MG63 (cell line): ENCODE measurements at regions not wholly inside any gene's neighbourhood (a gene's known extent, or its start where the extent isn't known, plus 50 kb on each side); places are given as distances from the start of the nearest gene placed in this dataset.

Experiments
- DNase-seq: peaks from one replicate; pipeline ENCODE4 v3.0.0-alpha.2; 2020
- H3K27me3 ChIP-seq: fragments of 250-450 bp; sonication (Bioruptor Pico); 2 replicates; pipeline ENCODE4 v1.5.1; 2020; ENCODE audit warnings: mild to moderate bottlenecking, moderate library complexity
- H3K36me3 ChIP-seq: fragments of 250-450 bp; sonication (Bioruptor Pico); 2 replicates; pipeline ENCODE4 v1.5.1; 2020; ENCODE audit warnings: mild to moderate bottlenecking, moderate library complexity
- H3K4me3 ChIP-seq: fragments of 250-450 bp; sonication (Bioruptor Pico); 2 replicates; pipeline ENCODE4 v1.5.1; 2020; ENCODE audit warnings: mild to moderate bottlenecking, moderate library complexity
- H3K9me3 ChIP-seq: fragments of 250-450 bp; sonication (Bioruptor Pico); 2 replicates; pipeline ENCODE4 v1.5.1; 2020; ENCODE audit warnings: mild to moderate bottlenecking, moderate library complexity

DNA sequence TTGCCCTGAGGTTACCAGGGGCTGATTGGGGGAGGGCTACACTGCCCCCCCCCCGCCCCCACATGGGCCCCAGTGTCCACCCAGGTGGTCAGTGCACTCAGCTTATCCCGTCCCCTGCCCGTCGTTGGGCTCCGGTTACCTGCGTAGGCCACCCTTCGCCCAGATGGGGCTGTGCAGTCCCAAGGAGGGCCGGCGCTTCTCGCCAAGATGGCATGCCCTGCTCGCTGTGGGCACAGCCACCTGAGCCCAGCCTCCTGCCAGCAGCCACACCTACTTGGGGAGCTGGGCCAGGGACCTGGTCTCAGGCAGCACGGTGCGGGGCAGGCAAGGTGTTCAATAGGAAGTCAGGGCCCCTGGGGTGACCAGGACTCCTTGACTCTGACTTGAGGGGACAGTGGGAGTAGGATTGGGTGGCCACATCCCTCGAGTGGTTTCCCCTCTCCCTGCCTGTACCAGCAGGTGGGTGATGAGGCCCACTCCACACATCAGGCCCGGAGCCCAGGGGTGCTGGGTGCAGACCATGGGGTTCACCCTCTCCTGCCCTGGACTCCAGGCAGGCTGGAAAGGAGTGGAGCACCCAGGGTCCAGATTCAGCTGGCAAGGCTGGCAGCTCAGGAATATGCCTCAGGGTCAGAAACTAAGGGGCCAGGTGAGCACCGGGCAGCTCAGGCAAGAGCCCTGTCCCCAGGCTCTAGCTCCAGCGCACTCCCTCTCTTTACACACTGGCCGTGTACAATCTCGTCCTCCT is 170.3 kb downstream of the GLI2 start:
- DNase-seq = no peak
- Histone ChIP-seq H3K4me3 (no peak overlapping the region), H3K27me3 (no peaks in the 10 kb centered on the region), H3K36me3 (no peaks in the 10 kb centered on the region), H3K9me3 (no peaks in the 10 kb centered on the region)

DNA sequence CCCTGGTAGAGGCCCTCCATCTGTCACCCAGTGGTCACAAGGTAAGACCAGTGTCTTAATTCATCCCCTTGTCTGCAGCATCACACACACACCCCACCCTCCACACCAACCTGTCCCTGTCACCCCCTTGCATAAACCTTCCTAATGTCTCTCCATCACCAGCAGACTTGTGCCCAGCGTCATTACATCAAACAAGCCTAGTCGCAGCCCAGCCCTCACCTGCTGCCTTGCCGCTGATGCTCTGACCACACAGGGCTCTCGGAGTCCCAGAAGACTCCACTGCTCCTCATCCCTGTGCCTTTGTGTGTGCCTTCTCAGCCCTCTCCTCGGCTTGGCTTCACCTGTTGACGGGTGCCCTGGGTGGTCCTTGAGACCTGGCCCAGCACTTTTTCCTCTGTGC is 171.2 kb downstream of the GLI2 start:
- Histone ChIP-seq H3K36me3 (no peaks in the 10 kb centered on the region), H3K4me3 (no peak overlapping the region), H3K9me3 (no peaks in the 10 kb centered on the region), H3K27me3 (no peaks in the 10 kb centered on the region)
- no peak for DNase-seq

DNA sequence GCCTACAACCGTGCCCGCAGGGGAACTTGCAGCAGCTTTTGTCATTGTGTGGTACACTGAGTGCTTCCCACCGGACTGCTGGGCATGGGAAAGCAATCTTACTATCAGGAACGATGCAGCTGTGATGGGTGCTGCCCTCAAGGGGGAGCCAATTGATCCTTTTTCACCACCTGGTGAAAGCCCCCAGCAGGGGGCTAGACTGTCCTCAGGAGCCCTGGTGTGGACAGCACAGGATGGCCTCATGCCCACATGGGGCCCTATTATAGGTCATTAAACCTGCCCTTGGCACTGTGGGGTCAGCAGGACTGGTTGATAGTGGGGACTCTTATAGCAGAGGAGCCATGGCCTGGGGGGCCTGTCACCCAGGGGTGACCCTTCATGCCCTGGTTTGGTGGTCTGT is 172.2 kb downstream of the GLI2 start:
- DNase-seq = no peak
- no peaks in the 10 kb centered on the region for H3K9me3 ChIP-seq
- H3K4me3 ChIP-seq = no peak overlapping the region
- no peaks in the 10 kb centered on the region for H3K27me3 ChIP-seq
- H3K36me3 ChIP-seq = no peaks in the 10 kb centered on the region

DNA sequence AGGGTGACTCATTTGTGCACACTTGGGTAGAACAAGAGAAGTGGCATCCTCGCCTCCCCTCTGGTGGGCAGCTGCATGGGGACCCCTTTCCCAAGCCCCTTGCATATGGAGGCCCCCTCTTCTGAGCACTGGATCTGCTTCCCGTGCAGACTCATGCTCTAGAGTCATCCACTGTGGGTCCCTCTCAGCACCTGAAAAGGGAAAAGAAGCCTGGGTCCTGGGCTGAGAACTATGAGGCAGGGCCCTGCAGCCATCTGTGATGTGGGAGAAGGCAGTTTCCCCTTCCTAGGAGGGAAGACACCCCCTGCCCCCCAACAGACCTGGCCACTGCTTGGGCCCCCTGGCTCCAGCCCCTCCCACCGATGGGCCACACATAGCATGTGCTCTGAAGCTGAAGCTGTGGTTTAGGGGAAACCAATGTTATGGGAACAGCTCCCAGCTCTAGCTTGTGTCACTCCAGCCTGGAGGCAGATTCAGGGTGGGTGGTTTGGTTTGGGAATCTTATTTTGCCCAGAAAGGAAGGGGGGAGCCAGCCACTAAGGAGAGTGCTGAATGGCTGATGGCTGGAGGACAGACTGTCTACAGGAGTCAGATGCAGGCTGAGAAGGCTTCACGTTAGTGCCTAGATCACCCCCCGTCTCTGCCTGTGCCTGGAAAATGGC is 172.8 kb downstream of the GLI2 start:
- Histone ChIP-seq H3K27me3 (no peaks in the 10 kb centered on the region), H3K36me3 (no peaks in the 10 kb centered on the region), H3K4me3 (no peak overlapping the region), H3K9me3 (no peaks in the 10 kb centered on the region)
- DNase-seq = no peak

DNA sequence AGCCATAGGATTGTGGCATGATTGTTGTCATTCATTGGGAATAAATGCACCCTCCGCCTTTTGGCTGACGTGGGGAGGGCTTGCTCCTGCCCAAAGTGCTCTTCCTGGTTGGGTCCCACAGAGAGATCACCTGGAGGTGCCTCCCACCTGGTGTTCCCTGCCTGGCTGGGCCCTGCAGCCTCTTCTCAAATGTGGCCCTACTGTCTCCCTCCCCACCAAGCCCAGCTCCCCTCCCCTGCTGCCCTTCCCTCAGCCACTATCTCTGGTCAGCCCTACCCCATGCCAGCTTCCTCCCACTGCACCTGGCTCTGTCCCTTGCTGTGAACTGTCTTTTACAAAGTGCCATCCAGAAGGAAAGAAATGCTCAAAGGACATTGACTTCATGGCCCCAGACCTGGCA is 173.4 kb downstream of the GLI2 start:
- no peaks in the 10 kb centered on the region for H3K27me3 ChIP-seq
- no peaks in the 10 kb centered on the region for H3K9me3 ChIP-seq
- no peak for DNase-seq
- H3K4me3 ChIP-seq = no peak overlapping the region
- H3K36me3 ChIP-seq = no peaks in the 10 kb centered on the region

DNA sequence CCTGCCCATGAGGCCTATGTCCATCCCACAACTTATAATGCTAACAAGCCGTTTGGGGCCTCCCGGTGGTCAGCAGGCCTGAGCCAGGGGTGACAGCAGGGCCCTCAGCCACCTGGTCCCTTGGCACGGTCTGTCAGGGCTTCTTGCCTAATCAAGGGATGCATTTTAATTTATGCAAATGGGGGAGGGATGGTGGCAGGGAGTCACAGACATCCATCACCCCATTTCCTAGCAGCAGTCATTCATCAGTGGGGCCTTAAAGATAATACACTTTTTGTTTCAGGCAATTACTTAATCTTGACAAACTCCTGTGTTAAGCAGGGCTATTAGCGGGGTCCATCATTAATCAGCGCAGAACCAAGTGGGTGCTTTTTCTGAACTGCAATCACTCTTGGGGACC is 174.5 kb downstream of the GLI2 start:
- no peaks in the 10 kb centered on the region for H3K9me3 ChIP-seq
- no peaks in the 10 kb centered on the region for H3K27me3 ChIP-seq
- H3K4me3 ChIP-seq = no peak overlapping the region
- peaks cover 2% of the 10 kb centered on the region; the same call in 1 of the 2 replicates for H3K36me3 ChIP-seq
- no peak for DNase-seq

DNA sequence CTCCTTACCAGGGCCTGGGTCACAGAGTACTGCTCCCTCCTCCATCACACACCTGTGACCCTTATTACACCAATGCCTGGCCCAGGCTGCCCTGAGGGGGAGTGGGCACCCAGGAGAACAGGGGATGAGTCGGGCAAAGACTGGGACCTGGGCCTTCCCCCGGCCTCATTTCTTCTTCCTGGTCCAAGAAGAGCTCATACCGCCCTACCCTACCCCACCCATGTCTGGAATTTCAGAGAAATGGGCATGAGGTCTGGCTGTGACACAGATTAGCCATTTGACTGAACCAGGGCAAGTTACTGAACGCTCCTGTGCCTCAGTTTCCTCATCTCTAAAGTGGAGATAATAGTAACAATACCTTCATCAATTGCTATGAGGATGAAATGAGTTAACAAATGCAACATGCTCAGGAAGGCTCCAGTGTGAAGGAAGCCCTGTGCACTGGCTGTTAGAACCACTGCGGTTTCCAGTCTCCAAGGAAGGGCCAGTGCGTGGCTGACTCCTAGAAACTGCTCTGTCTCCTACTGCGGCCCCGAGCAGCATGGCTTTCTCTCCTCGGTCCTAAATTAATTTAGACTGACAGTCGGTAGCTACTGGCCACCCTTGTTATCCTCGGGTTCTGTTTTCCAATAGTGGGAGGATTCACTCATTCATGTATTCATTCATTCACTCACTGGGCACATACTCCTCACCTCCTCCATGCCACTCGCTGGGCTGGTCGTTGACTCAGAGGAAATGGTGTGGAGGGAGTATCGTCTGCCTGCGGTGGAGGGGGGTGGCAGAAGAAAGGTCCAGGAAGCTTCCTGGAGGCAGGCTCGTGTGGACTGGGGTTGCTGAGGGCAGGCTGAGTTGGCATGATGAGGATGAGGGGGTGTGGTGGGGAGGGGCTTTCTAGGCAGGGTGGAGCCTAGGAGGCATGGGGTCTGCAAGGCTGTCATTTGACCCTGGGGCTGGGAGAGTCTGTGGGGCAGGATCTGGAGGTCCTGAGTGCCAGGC is 175.6 kb downstream of the GLI2 start:
- no peak overlapping the region for H3K4me3 ChIP-seq
- peak; percentile 79 for DNase-seq
- no peaks in the 10 kb centered on the region for H3K9me3 ChIP-seq
- H3K27me3 ChIP-seq = no peaks in the 10 kb centered on the region
- H3K36me3 ChIP-seq = peaks cover 2% of the 10 kb centered on the region; the same call in 1 of the 2 replicates

DNA sequence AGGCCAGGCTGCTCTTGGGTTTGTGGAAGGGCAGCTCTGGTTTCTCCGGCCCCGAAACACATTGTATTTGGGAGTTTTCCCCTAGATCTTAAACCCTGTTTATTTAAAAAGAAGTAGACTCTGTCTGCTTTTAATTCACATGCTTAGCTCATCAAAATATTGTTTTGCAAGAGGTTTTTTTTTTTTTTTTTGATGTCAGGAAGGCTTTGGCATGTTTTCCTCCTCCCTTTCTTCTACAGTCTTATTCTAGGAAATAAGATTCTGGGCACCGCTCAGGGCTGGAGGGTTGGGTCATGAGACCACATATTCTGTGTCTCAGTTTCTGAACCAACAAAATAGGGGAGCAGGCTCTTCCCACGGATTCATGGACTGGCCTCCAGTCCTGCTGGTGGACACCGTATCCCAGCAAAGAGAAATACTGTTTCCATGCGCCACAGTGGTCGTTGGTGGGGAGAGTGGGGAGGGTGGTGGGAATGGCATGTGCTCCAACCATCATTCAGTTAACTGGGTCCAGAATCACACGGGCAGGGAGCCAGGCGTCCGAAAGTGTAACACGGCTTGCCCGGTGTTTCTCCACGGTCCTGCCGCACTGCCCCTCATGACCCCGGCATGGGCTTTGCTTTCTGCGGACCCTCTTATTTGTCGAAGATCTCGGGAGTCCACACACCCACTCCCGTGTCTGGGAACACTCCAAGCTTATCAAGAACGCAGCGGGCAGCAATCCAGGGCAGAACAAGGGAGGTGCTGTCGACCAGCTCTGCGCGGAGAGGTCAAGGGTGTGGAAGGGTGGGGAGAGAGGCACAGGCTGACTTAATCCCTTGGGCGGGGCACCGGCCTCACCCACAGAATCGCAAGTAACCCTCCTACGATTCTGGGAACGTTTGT is 176.7 kb downstream of the GLI2 start:
- no peaks in the 10 kb centered on the region for H3K27me3 ChIP-seq
- peak; percentile 73 for DNase-seq
- H3K36me3 ChIP-seq = peaks cover 2% of the 10 kb centered on the region; the same call in 1 of the 2 replicates
- H3K4me3 ChIP-seq = no peak overlapping the region
- no peaks in the 10 kb centered on the region for H3K9me3 ChIP-seq

DNA sequence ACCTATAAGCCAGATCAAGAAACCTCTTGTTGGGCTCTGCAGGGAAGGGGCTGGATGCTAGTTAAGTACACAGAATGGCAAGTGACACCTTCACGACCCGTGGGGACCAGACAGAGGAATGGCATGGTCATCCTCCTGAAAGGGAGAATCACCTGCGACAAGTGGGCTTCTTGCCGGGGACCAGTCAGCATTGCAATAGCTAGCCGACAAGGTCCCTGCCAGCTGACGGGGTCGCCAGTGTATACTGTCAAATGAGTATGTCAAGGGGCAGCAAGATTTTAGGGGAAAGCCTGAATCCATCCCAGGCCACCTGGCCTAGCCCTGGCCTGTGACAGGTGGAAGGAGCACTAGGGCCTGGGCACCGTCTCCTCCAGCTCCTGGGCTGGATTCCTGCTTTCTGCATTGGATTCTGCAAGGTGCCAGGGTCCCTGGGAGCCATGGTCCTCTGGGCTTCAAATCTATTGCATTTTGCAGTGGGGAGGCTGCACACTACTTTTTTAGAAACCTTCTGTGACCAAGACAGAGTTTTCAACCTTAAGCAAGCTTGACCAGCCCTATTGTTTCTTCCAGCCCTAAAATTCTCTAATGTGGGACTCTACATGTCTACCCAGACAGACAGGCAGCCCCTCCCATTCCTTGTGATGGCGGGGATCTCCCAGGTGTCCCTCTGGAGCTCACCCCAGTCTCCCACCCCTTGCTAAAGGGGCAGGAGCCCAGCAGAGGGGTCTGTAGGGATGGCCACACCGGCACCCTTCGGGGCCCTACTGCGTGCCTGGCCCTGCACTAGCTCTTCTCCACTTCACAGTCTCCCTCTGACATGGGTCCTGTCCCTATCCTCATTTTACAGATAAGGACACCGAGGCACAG is 178.5 kb downstream of the GLI2 start:
- no peaks in the 10 kb centered on the region for H3K27me3 ChIP-seq
- no peak for DNase-seq

DNA sequence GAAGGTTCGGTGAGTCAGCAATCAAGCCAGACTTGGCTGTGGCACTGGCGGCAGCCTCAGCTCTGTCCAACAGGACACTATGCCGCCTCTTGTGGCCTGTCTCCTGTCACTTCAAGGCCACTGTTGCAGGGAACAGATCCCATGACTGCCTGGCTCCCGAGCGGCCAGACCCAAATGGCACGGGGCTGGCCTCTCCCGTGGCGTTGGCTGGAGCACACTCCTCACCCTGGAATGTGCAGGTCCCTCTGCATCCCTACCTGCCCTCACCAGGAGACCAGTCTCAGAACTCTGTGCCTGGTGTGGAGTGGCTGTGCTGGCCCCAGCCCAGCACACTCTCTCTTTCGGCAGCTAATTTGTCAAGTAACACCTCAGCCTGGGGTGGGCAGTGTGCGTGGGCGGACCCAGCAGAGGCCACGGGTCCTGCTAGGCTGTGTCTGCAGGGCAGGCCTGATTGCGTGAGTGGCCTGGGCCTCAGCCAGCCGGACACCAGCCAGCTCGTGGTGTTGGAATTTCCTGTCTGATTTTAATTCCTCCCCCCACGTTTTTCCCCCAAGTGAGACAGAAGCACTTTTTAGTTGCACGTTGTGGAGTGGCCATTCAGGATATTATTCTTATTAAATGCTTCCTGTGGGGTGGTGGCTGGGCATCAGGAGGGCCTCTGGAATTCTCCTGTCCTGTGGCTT is 179.3 kb downstream of the GLI2 start:
- Histone ChIP-seq H3K36me3 (peaks cover 2% of the 10 kb centered on the region; the same call in 1 of the 2 replicates), H3K4me3 (no peak overlapping the region), H3K9me3 (no peaks in the 10 kb centered on the region), H3K27me3 (no peaks in the 10 kb centered on the region)
- DNase-seq = peak; percentile 92

More for the DNA sequence above, 178.5 kb downstream of the GLI2 start:
- H3K4me3 ChIP-seq = no peak overlapping the region
- peaks cover 2% of the 10 kb centered on the region; the same call in 1 of the 2 replicates for H3K36me3 ChIP-seq
- no peaks in the 10 kb centered on the region for H3K9me3 ChIP-seq

DNA sequence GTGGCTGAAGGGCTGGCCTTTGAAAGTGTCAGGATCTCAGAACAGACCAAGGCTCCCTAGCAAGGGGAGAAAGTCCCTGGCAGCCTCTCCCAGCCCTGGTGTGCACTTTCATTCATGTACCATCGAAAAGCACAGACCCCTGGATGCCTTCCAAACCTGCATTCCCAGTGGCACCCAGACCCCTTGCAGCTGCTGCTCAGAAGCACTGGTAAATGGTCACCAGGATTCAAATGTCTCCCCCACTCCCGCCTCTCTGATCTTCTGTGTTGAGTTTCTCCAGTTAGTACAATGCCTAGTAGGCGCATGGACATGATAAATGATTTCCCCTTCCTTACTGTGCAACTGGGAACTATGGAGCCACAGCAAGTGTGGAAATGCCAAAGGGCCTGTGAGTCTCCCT is 180.0 kb downstream of the GLI2 start:
- H3K9me3 ChIP-seq = no peaks in the 10 kb centered on the region
- H3K4me3 ChIP-seq = no peak overlapping the region
- DNase-seq = no peak
- H3K36me3 ChIP-seq = peaks cover 2% of the 10 kb centered on the region; the same call in 1 of the 2 replicates
- no peaks in the 10 kb centered on the region for H3K27me3 ChIP-seq

DNA sequence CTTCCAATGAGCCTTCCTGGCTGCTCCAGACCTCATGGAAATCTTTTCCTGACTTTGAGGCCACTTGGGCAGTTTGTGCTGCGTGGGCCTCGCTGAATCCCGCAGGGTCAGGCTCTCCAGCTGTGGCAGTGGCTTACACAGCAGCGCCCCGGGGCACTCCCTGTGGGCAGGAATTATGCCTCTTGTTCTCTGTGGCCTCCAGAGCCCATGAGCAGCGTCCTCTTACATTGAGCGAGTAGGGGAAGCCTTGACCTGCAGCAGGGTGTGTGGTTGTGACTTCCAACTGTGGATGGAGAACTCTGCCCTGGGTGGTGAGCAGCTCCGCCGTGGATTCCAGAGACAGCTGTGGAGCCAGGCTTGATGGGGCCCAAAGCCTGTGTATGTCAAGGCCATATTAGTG is 180.8 kb downstream of the GLI2 start:
- H3K36me3 ChIP-seq = peaks cover 2% of the 10 kb centered on the region; the same call in 1 of the 2 replicates
- no peaks in the 10 kb centered on the region for H3K9me3 ChIP-seq
- no peak for DNase-seq
- no peaks in the 10 kb centered on the region for H3K27me3 ChIP-seq
- no peak overlapping the region for H3K4me3 ChIP-seq

DNA sequence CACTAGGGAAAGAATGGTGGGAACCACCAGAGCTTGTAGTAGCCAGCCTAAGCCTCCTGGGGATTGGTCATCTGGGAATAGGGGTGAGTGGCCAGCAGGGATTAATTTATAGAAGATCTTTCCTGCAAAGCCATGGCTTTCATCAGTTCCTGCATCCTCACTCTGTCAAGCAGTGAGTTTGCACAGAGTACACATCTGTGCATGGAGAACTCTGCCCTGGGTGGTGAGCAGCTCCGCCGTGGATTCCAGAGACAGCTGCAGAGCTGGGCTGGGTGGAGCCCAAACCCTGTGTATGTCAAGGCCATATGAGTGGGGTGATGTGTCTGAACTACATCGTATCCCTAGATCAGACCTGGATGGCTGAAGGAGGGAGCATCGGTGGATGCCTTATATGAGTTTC is 182.2 kb downstream of the GLI2 start:
- Histone ChIP-seq H3K4me3 (no peak overlapping the region), H3K36me3 (peaks cover 2% of the 10 kb centered on the region; the same call in 1 of the 2 replicates), H3K9me3 (no peaks in the 10 kb centered on the region), H3K27me3 (no peaks in the 10 kb centered on the region)
- DNase-seq = no peak

DNA sequence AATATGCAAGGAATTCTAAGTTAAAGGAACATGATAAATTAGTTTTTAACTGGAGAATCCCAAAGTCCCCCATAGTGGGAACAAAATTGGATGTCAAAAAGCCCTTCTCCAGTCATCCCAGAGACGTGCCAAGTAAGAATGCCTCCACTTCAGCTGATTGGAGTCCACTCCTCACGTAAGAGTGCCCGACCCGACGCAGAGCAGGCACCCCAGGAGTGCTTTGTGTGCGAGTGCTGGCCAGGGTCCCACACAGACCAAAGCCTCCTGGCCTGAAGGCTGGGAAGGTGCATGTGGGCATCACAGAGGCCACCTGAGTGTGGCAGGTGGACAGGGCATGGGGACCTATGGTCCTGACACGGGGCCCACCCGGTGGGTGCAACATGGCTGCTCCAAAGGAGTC is 183.5 kb downstream of the GLI2 start:
- Histone ChIP-seq H3K9me3 (no peaks in the 10 kb centered on the region), H3K36me3 (peaks cover 2% of the 10 kb centered on the region; the same call in 1 of the 2 replicates), H3K4me3 (no peak overlapping the region), H3K27me3 (no peaks in the 10 kb centered on the region)
- no peak for DNase-seq
